B cell (primary cell): ENCODE measurements at regions not wholly inside any gene's neighbourhood (a gene's known extent, or its start where the extent isn't known, plus 50 kb on each side); places are given as distances from the start of the nearest gene placed in this dataset.

Experiments
- ATAC-seq: fragments of 200-7000 bp; cut with Tn5 transposase; one replicate; pipeline ENCODE4 v1.10.0; 2021; ENCODE audit warnings: low read depth, mild to moderate bottlenecking, moderate number of reproducible peaks, moderate library complexity
- CTCF ChIA-PET: fragments of 350-600 bp; sonication (Branson Sonifier 250); formaldehyde crosslinking; loops from one replicate; lab custom pipeline; 2021; ENCODE audit warnings: antibody characterized with exemption, inconsistent platforms; lab: Charles Lee
- POLR2A ChIA-PET: fragments of 350-600 bp; sonication (Branson Sonifier 250); formaldehyde crosslinking; loops from one replicate; lab custom pipeline; 2021; ENCODE audit warnings: antibody characterized with exemption; lab: Charles Lee
- DNase-seq: peaks from one replicate; pipeline ENCODE4 v3.0.0; 2013
- H2AFZ ChIP-seq: 2 replicates; pipeline ENCODE4 v1.6.1; 2012; ENCODE audit warnings: mild to moderate bottlenecking, low read depth, low read length; ENCODE audit not compliant: insufficient read depth, poor library complexity, severe bottlenecking
- H3K27ac ChIP-seq, 2 donors: 1 replicate in 1 of 2; 2 replicates in 1 of 2; pipeline ENCODE4 v1.5.1; 2012 to 2013; ENCODE audit warnings: low read length in 2 of 2, mild to moderate bottlenecking in 2 of 2, moderate library complexity in 1 of 2
- H3K27me3 ChIP-seq, 4 experiments: fragments of 200-600 bp in 1 of 4; sonication (generic) in 1 of 4; replicated peaks in 1 of 4; 1 replicate in 2 of 4; 2 replicates in 2 of 4; pipeline versions ENCODE4 v1.6.1 to v1.7.0; 2013 to 2016; ENCODE audit warnings: low read length in 3 of 4, mild to moderate bottlenecking in 2 of 4, mixed read lengths in 1 of 4, moderate library complexity in 1 of 4; ENCODE audit not compliant: insufficient read depth in 4 of 4, control insufficient read depth in 3 of 4; ENCODE audit errors: control extremely low read depth in 1 of 4
- H3K36me3 ChIP-seq, 2 experiments: replicated peaks in 1 of 2; 1 replicate in 1 of 2; 2 replicates in 1 of 2; pipeline versions ENCODE4 v1.6.1 to v1.7.1; 2013; ENCODE audit warnings: low read length in 1 of 2; ENCODE audit not compliant: insufficient read depth in 2 of 2, control insufficient read depth in 1 of 2; ENCODE audit errors: control extremely low read depth in 1 of 2, extremely low read depth in 1 of 2
- H3K4me1 ChIP-seq, 2 donors: fragments of 200-600 bp in 1 of 2; sonication (generic) in 1 of 2; 1 replicate in 1 of 2; 2 replicates in 1 of 2; pipeline versions ENCODE4 v1.5.1 to v1.6.1; 2013 to 2017; ENCODE audit warnings: low read length in 2 of 2; ENCODE audit not compliant: control insufficient read depth in 2 of 2, insufficient read depth in 2 of 2
- H3K4me2 ChIP-seq: replicated peaks from 2 replicates; pipeline ENCODE3; 2012; ENCODE audit warnings: mild to moderate bottlenecking, low read depth, low read length; ENCODE audit not compliant: poor library complexity, severe bottlenecking
- H3K4me3 ChIP-seq, 5 experiments: fragments of 200-600 bp in 1 of 5; sonication (generic) in 1 of 5; 1 replicate in 3 of 5; 2 replicates in 2 of 5; pipeline versions ENCODE4 v1.5.1 to v1.7.0; 2011 to 2016; ENCODE audit warnings: low read length in 4 of 5, mild to moderate bottlenecking in 4 of 5, low read depth in 2 of 5, control low read depth in 1 of 5, moderate library complexity in 1 of 5; ENCODE audit not compliant: insufficient read depth in 1 of 5; ENCODE audit errors: control extremely low read depth in 1 of 5, extremely low read depth in 1 of 5
- H3K79me2 ChIP-seq: fragments of 200-600 bp; sonication (generic); one replicate; pipeline ENCODE4 v1.6.0; 2016; ENCODE audit warnings: low read length; ENCODE audit not compliant: control insufficient read depth, insufficient read depth
- H3K9ac ChIP-seq: fragments of 200-600 bp; sonication (generic); 2 replicates; pipeline ENCODE4 v1.6.1; 2017; ENCODE audit warnings: mild to moderate bottlenecking, low read length, moderate library complexity
- H3K9me3 ChIP-seq, 3 donors: one replicate each; pipeline versions ENCODE4 v1.6.1 to v1.7.1; 2013; ENCODE audit warnings: low read length in 2 of 3; ENCODE audit not compliant: control insufficient read depth in 2 of 3, insufficient read depth in 1 of 3; ENCODE audit errors: control extremely low read depth in 1 of 3
- H4K20me1 ChIP-seq: 2 replicates; pipeline ENCODE4 v1.6.0; 2012; ENCODE audit warnings: mild to moderate bottlenecking, low read length; ENCODE audit not compliant: insufficient read depth, control insufficient read depth, poor library complexity, severe bottlenecking
- H3K27ac Mint-ChIP-seq: one replicate; pipeline ENCODE4 v1.8.0; 2021; ENCODE audit warnings: mixed read lengths
- H3K27me3 Mint-ChIP-seq: one replicate; pipeline ENCODE4 v1.8.0; 2021; ENCODE audit warnings: mixed read lengths
- H3K4me1 Mint-ChIP-seq: one replicate; pipeline ENCODE4 v1.8.0; 2021; ENCODE audit warnings: mixed read lengths
- H3K4me3 Mint-ChIP-seq: one replicate; pipeline ENCODE4 v1.8.0; 2021; ENCODE audit warnings: mixed read lengths
- H3K9me3 Mint-ChIP-seq: one replicate; pipeline ENCODE4 v1.8.0; 2022; ENCODE audit warnings: mixed read lengths; ENCODE audit not compliant: insufficient read depth
- EZH2 ChIP-seq: IDR thresholded peaks from 2 replicates; pipeline ENCODE4 v1.6.1; 2012; ENCODE audit warnings: borderline replicate concordance, low read depth, mild to moderate bottlenecking, moderate library complexity, low read length; ENCODE audit not compliant: insufficient read depth, poor library complexity, severe bottlenecking
- WGBS: methylation state at CpG from one replicate; pipeline ENCODE4 v1.1.5; 2013; ENCODE audit warnings: missing lambda C conversion rate; ENCODE audit not compliant: insufficient coverage; 5-methylcytosine and 5-hydroxymethylcytosine counted together
- intact Hi-C: fragments of 100-400 bp; cut with micrococcal nuclease; formaldehyde crosslinking; loops from one replicate; pipeline ENCODE4 v1.10.0; 2022
- TF ChIP-seq, protein P1 (sequence below): fragments of 200-600 bp; IDR thresholded peaks from one replicate; pipeline ENCODE4 v1.8.0; 2022; ENCODE audit warnings: antibody characterized with exemption, mild to moderate bottlenecking

DNA sequence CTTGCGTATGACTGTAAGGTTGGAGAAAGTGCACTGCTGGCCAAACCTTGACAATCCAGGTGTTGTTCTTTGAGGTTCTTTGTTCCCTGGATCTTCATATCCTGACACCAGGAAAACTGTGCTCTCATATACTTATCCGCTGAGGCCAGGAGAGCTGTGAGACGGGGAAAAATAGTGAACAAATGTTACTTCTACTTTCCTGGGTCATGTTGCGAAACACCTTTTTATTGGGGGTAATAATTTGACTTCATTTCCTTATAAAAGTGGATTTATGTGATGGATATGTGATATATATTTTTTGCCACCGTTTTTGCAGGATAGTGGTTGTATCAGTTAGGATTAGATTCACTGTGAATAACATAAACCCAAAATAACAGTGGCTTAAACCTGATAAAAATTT, 336.1 kb downstream of the OSR1 start:
- no peaks in the 10 kb centered on the region for H3K4me1 ChIP-seq
- H3K27ac ChIP-seq = no peak overlapping the region
- H4K20me1 ChIP-seq = no peaks in the 10 kb centered on the region
- Mint-ChIP-seq H3K4me1 (peaks cover 2% of the 10 kb centered on the region), H3K27ac (no peak overlapping the region), H3K4me3 (no peak overlapping the region), H3K27me3 (peaks cover 2% of the 10 kb centered on the region), H3K9me3 (no peaks in the 10 kb centered on the region)
- TF ChIP-seq, protein P1, sequence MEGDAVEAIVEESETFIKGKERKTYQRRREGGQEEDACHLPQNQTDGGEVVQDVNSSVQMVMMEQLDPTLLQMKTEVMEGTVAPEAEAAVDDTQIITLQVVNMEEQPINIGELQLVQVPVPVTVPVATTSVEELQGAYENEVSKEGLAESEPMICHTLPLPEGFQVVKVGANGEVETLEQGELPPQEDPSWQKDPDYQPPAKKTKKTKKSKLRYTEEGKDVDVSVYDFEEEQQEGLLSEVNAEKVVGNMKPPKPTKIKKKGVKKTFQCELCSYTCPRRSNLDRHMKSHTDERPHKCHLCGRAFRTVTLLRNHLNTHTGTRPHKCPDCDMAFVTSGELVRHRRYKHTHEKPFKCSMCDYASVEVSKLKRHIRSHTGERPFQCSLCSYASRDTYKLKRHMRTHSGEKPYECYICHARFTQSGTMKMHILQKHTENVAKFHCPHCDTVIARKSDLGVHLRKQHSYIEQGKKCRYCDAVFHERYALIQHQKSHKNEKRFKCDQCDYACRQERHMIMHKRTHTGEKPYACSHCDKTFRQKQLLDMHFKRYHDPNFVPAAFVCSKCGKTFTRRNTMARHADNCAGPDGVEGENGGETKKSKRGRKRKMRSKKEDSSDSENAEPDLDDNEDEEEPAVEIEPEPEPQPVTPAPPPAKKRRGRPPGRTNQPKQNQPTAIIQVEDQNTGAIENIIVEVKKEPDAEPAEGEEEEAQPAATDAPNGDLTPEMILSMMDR = no peak
- TF ChIP-seq EZH2 = no peak
- H3K9me3 ChIP-seq = peaks cover 0 to 5% (median 1%) of the 10 kb centered on the region in 3 donors
- H3K4me3 ChIP-seq = no peak overlapping the region
- ChIA-PET CTCF (no interaction called here), POLR2A (no interaction called here)
- H3K4me2 ChIP-seq = no peak overlapping the region
- intact Hi-C loops = no loop called here
- H3K36me3 ChIP-seq = no peaks in the 10 kb centered on the region
- no peak for DNase-seq
- H3K79me2 ChIP-seq = no peaks in the 10 kb centered on the region
- no peak for ATAC-seq
- no CpG with 5 or more reads among the region's 5 CpGs for WGBS
- H3K9ac ChIP-seq = no peak overlapping the region
- H2AFZ ChIP-seq = no peak overlapping the region
- no peaks in the 10 kb centered on the region for H3K27me3 ChIP-seq

DNA sequence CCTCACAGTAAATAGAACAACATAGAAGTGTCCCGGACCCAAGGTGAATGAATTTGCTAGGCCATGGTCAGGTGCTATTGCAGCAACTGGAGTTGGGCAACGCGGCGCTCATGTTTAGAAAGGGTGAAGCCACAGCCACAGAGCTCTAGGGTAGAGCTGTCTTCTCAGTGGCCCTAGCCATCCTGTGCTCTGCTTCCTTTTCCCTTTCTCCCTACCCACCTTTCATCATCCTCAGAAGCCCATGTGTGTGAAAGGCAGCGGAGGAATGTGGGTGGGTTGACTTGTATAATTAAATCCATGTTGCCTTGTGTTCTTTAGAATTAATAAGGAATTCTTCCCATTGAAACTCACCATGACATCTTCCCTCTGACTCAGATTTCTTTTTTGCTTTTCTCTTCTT, 336.7 kb downstream of the OSR1 start:
- no peaks in the 10 kb centered on the region for H4K20me1 ChIP-seq
- TF ChIP-seq, protein P1 = no peak
- TF ChIP-seq EZH2 = no peak
- H3K9ac ChIP-seq = no peak overlapping the region
- DNase-seq = no peak
- no peaks in the 10 kb centered on the region for H3K27me3 ChIP-seq
- H3K4me1 ChIP-seq = no peaks in the 10 kb centered on the region
- Mint-ChIP-seq H3K27me3 (peaks cover 2% of the 10 kb centered on the region), H3K27ac (no peak overlapping the region), H3K4me1 (no peaks in the 10 kb centered on the region), H3K4me3 (no peak overlapping the region), H3K9me3 (no peaks in the 10 kb centered on the region)
- WGBS = 83% methylated on average over 1 of the region's 5 CpGs
- H3K27ac ChIP-seq = no peak overlapping the region
- no peak overlapping the region for H2AFZ ChIP-seq
- no peaks in the 10 kb centered on the region for H3K79me2 ChIP-seq
- no peaks in the 10 kb centered on the region for H3K36me3 ChIP-seq
- intact Hi-C loops = no loop called here
- CTCF ChIA-PET = no interaction called here
- no peak overlapping the region for H3K4me3 ChIP-seq
- H3K4me2 ChIP-seq = no peak overlapping the region
- POLR2A ChIA-PET = no interaction called here
- peaks cover 0 to 5% (median 1%) of the 10 kb centered on the region in 3 donors for H3K9me3 ChIP-seq
- ATAC-seq = no peak
